BE2C (cell line): ENCODE measurements at regions not wholly inside any gene's neighbourhood (a gene's known extent, or its start where the extent isn't known, plus 50 kb on each side); places are given as distances from the start of the nearest gene placed in this dataset.

ENCODE experiments used
- DNase-seq: peaks from one replicate; pipeline ENCODE4 v3.0.0-alpha.2; 2020
- H3K27me3 ChIP-seq: fragments of 250-450 bp; sonication (Bioruptor Pico); 2 replicates; pipeline ENCODE4 v1.5.1; 2020; ENCODE audit warnings: mild to moderate bottlenecking
- H3K36me3 ChIP-seq: fragments of 250-450 bp; sonication (Bioruptor Pico); 2 replicates; pipeline ENCODE4 v1.5.1; 2020; ENCODE audit warnings: mild to moderate bottlenecking
- H3K4me1 ChIP-seq: fragments of 250-450 bp; sonication (Bioruptor Pico); 2 replicates; pipeline ENCODE4 v1.5.1; 2020
- H3K4me3 ChIP-seq: 2 replicates; pipeline ENCODE4 v1.5.1; 2011; ENCODE audit warnings: low read depth, low read length
- H3K9me3 ChIP-seq: fragments of 250-450 bp; sonication (Bioruptor Pico); 2 replicates; pipeline ENCODE4 v1.5.1; 2020
- CTCF ChIP-seq: IDR thresholded peaks from 2 replicates; pipeline ENCODE4 v1.5.1; 2012; ENCODE audit warnings: mild to moderate bottlenecking, low read depth, low read length

GRCh38 chr3:31174079-31174478 lies 279.6 kb upstream of the GADL1 start:
- Histone ChIP-seq H3K4me1 (no peaks in the 10 kb centered on the region), H3K9me3 (no peaks in the 10 kb centered on the region), H3K36me3 (no peaks in the 10 kb centered on the region), H3K27me3 (no peaks in the 10 kb centered on the region), H3K4me3 (no peak overlapping the region)
- TF ChIP-seq CTCF, result no peak
- DNase-seq, result no peak

- Histone ChIP-seq H3K4me3 (no peak overlapping the region), H3K36me3 (no peaks in the 10 kb centered on the region), H3K4me1 (no peaks in the 10 kb centered on the region), H3K27me3 (no peaks in the 10 kb centered on the region), H3K9me3 (no peaks in the 10 kb centered on the region)
- TF ChIP-seq CTCF, result no peak
- DNase-seq, result no peak
Measured at GRCh38 chr3:31176045-31176444, 281.6 kb upstream of the GADL1 start.

- DNase-seq, result no peak
- no peaks in the 10 kb centered on the region for H3K9me3 ChIP-seq
- H3K36me3 ChIP-seq, result no peaks in the 10 kb centered on the region
- H3K4me3 ChIP-seq, result no peak overlapping the region
- no peaks in the 10 kb centered on the region for H3K27me3 ChIP-seq
- no peaks in the 10 kb centered on the region for H3K4me1 ChIP-seq
- TF ChIP-seq CTCF, result no peak
Measured at GRCh38 chr3:31178467-31178866, 284.0 kb upstream of the GADL1 start.

GRCh38 chr3:31179768-31180167 lies 285.3 kb upstream of the GADL1 start:
- no peaks in the 10 kb centered on the region for H3K9me3 ChIP-seq
- DNase-seq, result no peak
- no peak for TF ChIP-seq CTCF
- no peak overlapping the region for H3K4me3 ChIP-seq
- no peaks in the 10 kb centered on the region for H3K27me3 ChIP-seq
- no peaks in the 10 kb centered on the region for H3K36me3 ChIP-seq
- no peaks in the 10 kb centered on the region for H3K4me1 ChIP-seq

- no peak for DNase-seq
- H3K9me3 ChIP-seq, result no peaks in the 10 kb centered on the region
- H3K4me1 ChIP-seq, result no peaks in the 10 kb centered on the region
Measured at GRCh38 chr3:31180274-31180673, 285.8 kb upstream of the GADL1 start.

GRCh38 chr3:31181661-31182060 lies 287.2 kb upstream of the GADL1 start:
- no peaks in the 10 kb centered on the region for H3K27me3 ChIP-seq
- DNase-seq, result no peak
- H3K4me1 ChIP-seq, result no peaks in the 10 kb centered on the region
- H3K4me3 ChIP-seq, result no peak overlapping the region
- no peaks in the 10 kb centered on the region for H3K9me3 ChIP-seq
- no peaks in the 10 kb centered on the region for H3K36me3 ChIP-seq
- TF ChIP-seq CTCF, result no peak

More at GRCh38 chr3:31180274-31180673, 285.8 kb upstream of the GADL1 start:
- TF ChIP-seq CTCF, result no peak
- no peak overlapping the region for H3K4me3 ChIP-seq
- H3K27me3 ChIP-seq, result no peaks in the 10 kb centered on the region
- H3K36me3 ChIP-seq, result no peaks in the 10 kb centered on the region
